WTC11 (cell line): ENCODE measurements at regions not wholly inside any gene's neighbourhood (a gene's known extent, or its start where the extent isn't known, plus 50 kb on each side); places are given as distances from the start of the nearest gene placed in this dataset.

Source experiments
- ATAC-seq: fragments of 200-7000 bp; cut with Tn5 transposase; 2 replicates; pipeline ENCODE4 v1.10.0; 2021; ENCODE audit warnings: mild to moderate bottlenecking, moderate library complexity
- CTCF ChIA-PET: fragments of 300-600 bp; sonication (Branson Sonifier 250); formaldehyde crosslinking; loops from one replicate; lab custom pipeline; 2021; ENCODE audit warnings: antibody characterized with exemption; lab: Charles Lee
- POLR2A ChIA-PET: fragments of 350-600 bp; sonication (Branson Sonifier 250); formaldehyde crosslinking; loops from one replicate; lab custom pipeline; 2021; ENCODE audit warnings: antibody characterized with exemption; lab: Charles Lee
- DNase-seq: peaks from one replicate; pipeline ENCODE4 v3.0.0; 2021; ENCODE audit warnings: low spot score
- H3K27ac Mint-ChIP-seq: 2 replicates; pipeline ENCODE4 v1.8.0; 2021; ENCODE audit warnings: mixed read lengths
- H3K27me3 Mint-ChIP-seq: 2 replicates; pipeline ENCODE4 v1.8.0; 2021; ENCODE audit warnings: low read depth, mild to moderate bottlenecking, moderate library complexity, mixed read lengths
- H3K36me3 Mint-ChIP-seq: 2 replicates; pipeline ENCODE4 v1.8.0; 2021; ENCODE audit warnings: mixed read lengths
- H3K4me1 Mint-ChIP-seq: 2 replicates; pipeline ENCODE4 v1.8.0; 2022; ENCODE audit warnings: mixed read lengths
- H3K4me3 Mint-ChIP-seq: 2 replicates; pipeline ENCODE4 v1.8.0; 2021; ENCODE audit warnings: mild to moderate bottlenecking, moderate library complexity, mixed read lengths
- H3K9me3 Mint-ChIP-seq: 2 replicates; pipeline ENCODE4 v1.8.0; 2021; ENCODE audit warnings: mixed read lengths
- CREM ChIP-seq: sonication (generic); formaldehyde crosslinking; IDR thresholded peaks from 2 replicates; pipeline ENCODE4 v1.8.1; 2022; ENCODE audit warnings: mild to moderate bottlenecking, missing genetic modification reagents, moderate library complexity
- EMX1 ChIP-seq: fragments of 250-450 bp; sonication (Bioruptor Pico); IDR thresholded peaks from 2 replicates; pipeline ENCODE4 v1.8.0; 2021; ENCODE audit warnings: mild to moderate bottlenecking
- ETV6 ChIP-seq: sonication (generic); formaldehyde crosslinking; IDR thresholded peaks from 2 replicates; pipeline ENCODE4 v1.8.1; 2022; ENCODE audit warnings: mild to moderate bottlenecking, missing genetic modification reagents
- FOXJ3 ChIP-seq: sonication (generic); formaldehyde crosslinking; IDR thresholded peaks from 2 replicates; pipeline ENCODE4 v1.9.0; 2021; ENCODE audit warnings: missing genetic modification reagents, mild to moderate bottlenecking, borderline replicate concordance
- SMAD4 ChIP-seq: sonication (generic); formaldehyde crosslinking; IDR thresholded peaks from 2 replicates; pipeline ENCODE4 v1.8.0; 2022; ENCODE audit warnings: mild to moderate bottlenecking, missing genetic modification reagents
- TCF7 ChIP-seq: sonication (generic); formaldehyde crosslinking; IDR thresholded peaks from 2 replicates; pipeline ENCODE4 v1.8.0; 2022; ENCODE audit warnings: mild to moderate bottlenecking, low read depth, missing genetic modification reagents, moderate library complexity
- TF ChIP-seq, protein P1 (sequence below): fragments of 250-450 bp; sonication (Bioruptor Pico); IDR thresholded peaks from 2 replicates; pipeline ENCODE4 v1.9.0; 2021; ENCODE audit warnings: mild to moderate bottlenecking, borderline replicate concordance
- TF ChIP-seq, protein P2 (sequence below): fragments of 250-450 bp; sonication (Bioruptor Pico); IDR thresholded peaks from 2 replicates; pipeline ENCODE4 v1.9.0; 2021; ENCODE audit warnings: mild to moderate bottlenecking
- TF ChIP-seq, protein P3 (sequence below): fragments of 250-450 bp; sonication (Bioruptor Pico); IDR thresholded peaks from 2 replicates; pipeline ENCODE4 v1.9.0; 2021; ENCODE audit warnings: moderate library complexity, mild to moderate bottlenecking, inconsistent platforms, borderline replicate concordance
- TF ChIP-seq, protein P4 (sequence below): sonication (generic); formaldehyde crosslinking; IDR thresholded peaks from 2 replicates; pipeline ENCODE4 v1.8.0; 2022; ENCODE audit warnings: mild to moderate bottlenecking, missing genetic modification reagents
- TF ChIP-seq, protein P5 (sequence below): sonication (generic); formaldehyde crosslinking; IDR thresholded peaks from 2 replicates; pipeline ENCODE4 v1.8.0; 2022; ENCODE audit warnings: mild to moderate bottlenecking, missing genetic modification reagents
- TF ChIP-seq, protein P6 (sequence below): sonication (generic); formaldehyde crosslinking; IDR thresholded peaks from 2 replicates; pipeline ENCODE4 v1.8.0; 2023; ENCODE audit warnings: missing genetic modification reagents
- TF ChIP-seq, protein P7 (sequence below): fragments of 250-450 bp; sonication (Bioruptor Pico); IDR thresholded peaks from 2 replicates; pipeline ENCODE4 v1.9.0; 2021; ENCODE audit warnings: mild to moderate bottlenecking

DNA sequence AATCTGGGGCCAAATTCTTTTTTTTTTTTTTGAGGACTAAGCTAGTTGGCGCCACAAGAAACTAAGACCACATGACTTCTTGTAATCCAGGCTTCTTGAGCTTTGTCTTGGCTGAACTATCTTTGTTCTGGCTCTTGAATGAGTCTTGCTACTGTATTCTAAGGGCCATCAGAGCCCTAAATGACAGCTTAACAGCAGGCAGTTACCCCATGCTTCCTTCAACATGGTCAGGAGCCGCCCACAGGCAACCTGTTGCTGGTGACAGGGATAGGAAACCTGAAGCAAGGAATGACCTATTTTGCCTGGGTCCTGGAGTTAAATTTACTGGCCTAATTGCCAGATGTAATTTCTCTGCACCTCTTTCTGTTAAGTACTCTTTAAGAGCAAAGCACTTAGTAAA, 188.2 kb upstream of the PLXNA2 start (continued):
- TF ChIP-seq, protein P1, sequence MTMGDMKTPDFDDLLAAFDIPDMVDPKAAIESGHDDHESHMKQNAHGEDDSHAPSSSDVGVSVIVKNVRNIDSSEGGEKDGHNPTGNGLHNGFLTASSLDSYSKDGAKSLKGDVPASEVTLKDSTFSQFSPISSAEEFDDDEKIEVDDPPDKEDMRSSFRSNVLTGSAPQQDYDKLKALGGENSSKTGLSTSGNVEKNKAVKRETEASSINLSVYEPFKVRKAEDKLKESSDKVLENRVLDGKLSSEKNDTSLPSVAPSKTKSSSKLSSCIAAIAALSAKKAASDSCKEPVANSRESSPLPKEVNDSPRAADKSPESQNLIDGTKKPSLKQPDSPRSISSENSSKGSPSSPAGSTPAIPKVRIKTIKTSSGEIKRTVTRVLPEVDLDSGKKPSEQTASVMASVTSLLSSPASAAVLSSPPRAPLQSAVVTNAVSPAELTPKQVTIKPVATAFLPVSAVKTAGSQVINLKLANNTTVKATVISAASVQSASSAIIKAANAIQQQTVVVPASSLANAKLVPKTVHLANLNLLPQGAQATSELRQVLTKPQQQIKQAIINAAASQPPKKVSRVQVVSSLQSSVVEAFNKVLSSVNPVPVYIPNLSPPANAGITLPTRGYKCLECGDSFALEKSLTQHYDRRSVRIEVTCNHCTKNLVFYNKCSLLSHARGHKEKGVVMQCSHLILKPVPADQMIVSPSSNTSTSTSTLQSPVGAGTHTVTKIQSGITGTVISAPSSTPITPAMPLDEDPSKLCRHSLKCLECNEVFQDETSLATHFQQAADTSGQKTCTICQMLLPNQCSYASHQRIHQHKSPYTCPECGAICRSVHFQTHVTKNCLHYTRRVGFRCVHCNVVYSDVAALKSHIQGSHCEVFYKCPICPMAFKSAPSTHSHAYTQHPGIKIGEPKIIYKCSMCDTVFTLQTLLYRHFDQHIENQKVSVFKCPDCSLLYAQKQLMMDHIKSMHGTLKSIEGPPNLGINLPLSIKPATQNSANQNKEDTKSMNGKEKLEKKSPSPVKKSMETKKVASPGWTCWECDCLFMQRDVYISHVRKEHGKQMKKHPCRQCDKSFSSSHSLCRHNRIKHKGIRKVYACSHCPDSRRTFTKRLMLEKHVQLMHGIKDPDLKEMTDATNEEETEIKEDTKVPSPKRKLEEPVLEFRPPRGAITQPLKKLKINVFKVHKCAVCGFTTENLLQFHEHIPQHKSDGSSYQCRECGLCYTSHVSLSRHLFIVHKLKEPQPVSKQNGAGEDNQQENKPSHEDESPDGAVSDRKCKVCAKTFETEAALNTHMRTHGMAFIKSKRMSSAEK (CRISPR knock-in tag), result no peak
- TF ChIP-seq, protein P2, sequence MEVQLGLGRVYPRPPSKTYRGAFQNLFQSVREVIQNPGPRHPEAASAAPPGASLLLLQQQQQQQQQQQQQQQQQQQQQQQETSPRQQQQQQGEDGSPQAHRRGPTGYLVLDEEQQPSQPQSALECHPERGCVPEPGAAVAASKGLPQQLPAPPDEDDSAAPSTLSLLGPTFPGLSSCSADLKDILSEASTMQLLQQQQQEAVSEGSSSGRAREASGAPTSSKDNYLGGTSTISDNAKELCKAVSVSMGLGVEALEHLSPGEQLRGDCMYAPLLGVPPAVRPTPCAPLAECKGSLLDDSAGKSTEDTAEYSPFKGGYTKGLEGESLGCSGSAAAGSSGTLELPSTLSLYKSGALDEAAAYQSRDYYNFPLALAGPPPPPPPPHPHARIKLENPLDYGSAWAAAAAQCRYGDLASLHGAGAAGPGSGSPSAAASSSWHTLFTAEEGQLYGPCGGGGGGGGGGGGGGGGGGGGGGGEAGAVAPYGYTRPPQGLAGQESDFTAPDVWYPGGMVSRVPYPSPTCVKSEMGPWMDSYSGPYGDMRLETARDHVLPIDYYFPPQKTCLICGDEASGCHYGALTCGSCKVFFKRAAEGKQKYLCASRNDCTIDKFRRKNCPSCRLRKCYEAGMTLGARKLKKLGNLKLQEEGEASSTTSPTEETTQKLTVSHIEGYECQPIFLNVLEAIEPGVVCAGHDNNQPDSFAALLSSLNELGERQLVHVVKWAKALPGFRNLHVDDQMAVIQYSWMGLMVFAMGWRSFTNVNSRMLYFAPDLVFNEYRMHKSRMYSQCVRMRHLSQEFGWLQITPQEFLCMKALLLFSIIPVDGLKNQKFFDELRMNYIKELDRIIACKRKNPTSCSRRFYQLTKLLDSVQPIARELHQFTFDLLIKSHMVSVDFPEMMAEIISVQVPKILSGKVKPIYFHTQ (CRISPR knock-in tag), result no peak
- TF ChIP-seq TCF7 (CRISPR knock-in tag), result no peak
- TF ChIP-seq, all 79 proteins: peak for 0

DNA sequence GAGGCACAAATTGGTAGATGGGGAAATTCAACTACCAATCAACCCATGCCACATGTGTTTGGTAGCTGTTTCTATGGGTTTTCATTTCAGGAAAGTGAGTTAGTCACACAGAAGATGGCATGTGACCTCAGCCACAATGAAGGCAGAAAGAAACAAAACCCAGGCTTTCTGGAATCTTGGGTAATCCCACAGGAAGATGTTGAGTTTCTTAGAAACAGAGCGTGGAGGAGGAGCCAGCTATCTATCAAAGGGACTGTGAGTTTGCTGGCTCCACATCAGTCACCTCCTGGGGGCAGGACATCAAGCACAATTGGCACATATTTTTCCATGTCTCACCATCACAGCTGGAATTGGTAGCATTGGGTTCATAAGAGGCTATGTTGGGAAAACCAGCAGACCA, 188.9 kb upstream of the PLXNA2 start:
- no peaks in the 10 kb centered on the region for H3K9me3 Mint-ChIP-seq
- CTCF ChIA-PET, result interaction anchor here (1.2 to 1.6 kb wide), 2 partner anchors 13 to 43 kb away, joined by 4 to 7 read pairs; no protein-coding TSS in a partner anchor
- DNase-seq (no peak), ATAC-seq (peak; percentile 21; the same call in 1 of the 2 replicates)
- no peak overlapping the region for H3K27ac Mint-ChIP-seq
- H3K4me3 Mint-ChIP-seq, result no peak overlapping the region
- POLR2A ChIA-PET, result no interaction called here
- TF ChIP-seq, protein P3, sequence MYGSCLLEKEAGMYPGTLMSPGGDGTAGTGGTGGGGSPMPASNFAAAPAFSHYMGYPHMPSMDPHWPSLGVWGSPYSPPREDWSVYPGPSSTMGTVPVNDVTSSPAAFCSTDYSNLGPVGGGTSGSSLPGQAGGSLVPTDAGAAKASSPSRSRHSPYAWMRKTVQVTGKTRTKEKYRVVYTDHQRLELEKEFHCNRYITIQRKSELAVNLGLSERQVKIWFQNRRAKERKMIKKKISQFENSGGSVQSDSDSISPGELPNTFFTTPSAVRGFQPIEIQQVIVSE (CRISPR knock-in tag), result no peak
- TF ChIP-seq CREM (CRISPR knock-in tag), result no peak
- no peak for TF ChIP-seq SMAD4 (CRISPR knock-in tag)
- TF ChIP-seq, protein P4, sequence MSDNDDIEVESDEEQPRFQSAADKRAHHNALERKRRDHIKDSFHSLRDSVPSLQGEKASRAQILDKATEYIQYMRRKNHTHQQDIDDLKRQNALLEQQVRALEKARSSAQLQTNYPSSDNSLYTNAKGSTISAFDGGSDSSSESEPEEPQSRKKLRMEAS (CRISPR knock-in tag), result no peak
- TF ChIP-seq EMX1, result no peak
- TF ChIP-seq FOXJ3, result no peak
- TF ChIP-seq, protein P5, sequence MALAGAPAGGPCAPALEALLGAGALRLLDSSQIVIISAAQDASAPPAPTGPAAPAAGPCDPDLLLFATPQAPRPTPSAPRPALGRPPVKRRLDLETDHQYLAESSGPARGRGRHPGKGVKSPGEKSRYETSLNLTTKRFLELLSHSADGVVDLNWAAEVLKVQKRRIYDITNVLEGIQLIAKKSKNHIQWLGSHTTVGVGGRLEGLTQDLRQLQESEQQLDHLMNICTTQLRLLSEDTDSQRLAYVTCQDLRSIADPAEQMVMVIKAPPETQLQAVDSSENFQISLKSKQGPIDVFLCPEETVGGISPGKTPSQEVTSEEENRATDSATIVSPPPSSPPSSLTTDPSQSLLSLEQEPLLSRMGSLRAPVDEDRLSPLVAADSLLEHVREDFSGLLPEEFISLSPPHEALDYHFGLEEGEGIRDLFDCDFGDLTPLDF (CRISPR knock-in tag), result no peak
- TF ChIP-seq, protein P6, sequence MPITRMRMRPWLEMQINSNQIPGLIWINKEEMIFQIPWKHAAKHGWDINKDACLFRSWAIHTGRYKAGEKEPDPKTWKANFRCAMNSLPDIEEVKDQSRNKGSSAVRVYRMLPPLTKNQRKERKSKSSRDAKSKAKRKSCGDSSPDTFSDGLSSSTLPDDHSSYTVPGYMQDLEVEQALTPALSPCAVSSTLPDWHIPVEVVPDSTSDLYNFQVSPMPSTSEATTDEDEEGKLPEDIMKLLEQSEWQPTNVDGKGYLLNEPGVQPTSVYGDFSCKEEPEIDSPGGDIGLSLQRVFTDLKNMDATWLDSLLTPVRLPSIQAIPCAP (CRISPR knock-in tag), result no peak
- TF ChIP-seq, protein P7, sequence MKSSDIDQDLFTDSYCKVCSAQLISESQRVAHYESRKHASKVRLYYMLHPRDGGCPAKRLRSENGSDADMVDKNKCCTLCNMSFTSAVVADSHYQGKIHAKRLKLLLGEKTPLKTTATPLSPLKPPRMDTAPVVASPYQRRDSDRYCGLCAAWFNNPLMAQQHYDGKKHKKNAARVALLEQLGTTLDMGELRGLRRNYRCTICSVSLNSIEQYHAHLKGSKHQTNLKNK (CRISPR knock-in tag), result no peak
- TF ChIP-seq ETV6 (CRISPR knock-in tag), result no peak
- H3K27me3 Mint-ChIP-seq, result no peaks in the 10 kb centered on the region
- H3K4me1 Mint-ChIP-seq, result peaks cover 13% of the 10 kb centered on the region
- no peaks in the 10 kb centered on the region for H3K36me3 Mint-ChIP-seq
